BJ (cell line): ENCODE measurements at regions not wholly inside any gene's neighbourhood (a gene's known extent, or its start where the extent isn't known, plus 50 kb on each side); places are given as distances from the start of the nearest gene placed in this dataset.

Experiments used
- CTCF ChIA-PET: fragments of 350-600 bp; formaldehyde crosslinking; extraction: SDS; loops from one replicate; lab custom pipeline; 2021; ENCODE audit warnings: antibody characterized with exemption, inconsistent platforms; lab: Yijun Ruan, JAX
- POLR2A ChIA-PET: fragments of 300-600 bp; sonication (Branson Sonifier 250); formaldehyde crosslinking; extraction: SDS; loops from one replicate; lab custom pipeline; 2021; ENCODE audit warnings: antibody characterized with exemption; lab: Charles Lee
- DNase-seq: peaks from one replicate; pipeline ENCODE4 v3.0.0-alpha.2; 2011; ENCODE audit warnings: low read depth
- H3K27me3 ChIP-seq: 2 replicates; pipeline ENCODE4 v1.6.0; 2011; ENCODE audit warnings: low read length; ENCODE audit not compliant: control insufficient read depth, insufficient read depth
- H3K36me3 ChIP-seq: 2 replicates; pipeline ENCODE4 v1.5.1; 2011; ENCODE audit warnings: low read length; ENCODE audit not compliant: control insufficient read depth, insufficient read depth
- H3K4me3 ChIP-seq: 2 replicates; pipeline ENCODE4 v1.5.1; 2011; ENCODE audit warnings: low read depth, mild to moderate bottlenecking, control low read depth, low read length
- CTCF ChIP-seq: IDR thresholded peaks from 2 replicates; pipeline ENCODE4 v1.5.1; 2011; ENCODE audit warnings: low read depth, mild to moderate bottlenecking, control low read depth, inconsistent platforms, low read length, moderate library complexity; ENCODE audit not compliant: insufficient read depth

GRCh38 chr3:83354205-83354604 lies 1592.8 kb upstream of the GBE1 start:
- ChIA-PET CTCF (no interaction called here), POLR2A (no interaction called here)
- Histone ChIP-seq H3K27me3 (no peaks in the 10 kb centered on the region), H3K4me3 (no peak overlapping the region), H3K36me3 (no peaks in the 10 kb centered on the region)
- no peak for DNase-seq
- TF ChIP-seq CTCF, result no peak

- POLR2A ChIA-PET, result no interaction called here
- CTCF ChIA-PET, result no interaction called here
Measured at GRCh38 chr3:83393276-83393675, 1565.5 kb upstream of the CADM2 start.

GRCh38 chr3:83403927-83404326 lies 1554.9 kb upstream of the CADM2 start:
- TF ChIP-seq CTCF, result no peak
- H3K36me3 ChIP-seq, result no peaks in the 10 kb centered on the region
- no peaks in the 10 kb centered on the region for H3K27me3 ChIP-seq
- POLR2A ChIA-PET, result no interaction called here
- CTCF ChIA-PET, result no interaction called here
- H3K4me3 ChIP-seq, result no peak overlapping the region
- no peak for DNase-seq

More at GRCh38 chr3:83393276-83393675, 1565.5 kb upstream of the CADM2 start:
- H3K27me3 ChIP-seq, result no peaks in the 10 kb centered on the region
- H3K4me3 ChIP-seq, result no peak overlapping the region
- DNase-seq, result no peak
- H3K36me3 ChIP-seq, result no peaks in the 10 kb centered on the region
- TF ChIP-seq CTCF, result no peak

- POLR2A ChIA-PET, result no interaction called here
- DNase-seq, result no peak
- CTCF ChIA-PET, result no interaction called here
- Histone ChIP-seq H3K27me3 (no peaks in the 10 kb centered on the region), H3K36me3 (no peaks in the 10 kb centered on the region), H3K4me3 (no peak overlapping the region)
- no peak for TF ChIP-seq CTCF
Measured at GRCh38 chr3:83426300-83426699, 1532.5 kb upstream of the CADM2 start.

GRCh38 chr3:83434880-83435587 lies 1523.8 kb upstream of the CADM2 start:
- Histone ChIP-seq H3K27me3 (no peaks in the 10 kb centered on the region), H3K4me3 (no peak overlapping the region), H3K36me3 (no peaks in the 10 kb centered on the region)
- TF ChIP-seq CTCF, result no peak
- ChIA-PET CTCF (no interaction called here), POLR2A (no interaction called here)
- no peak for DNase-seq
